Neural progenitor cell (in vitro differentiated cells): ENCODE measurements at regions not wholly inside any gene's neighbourhood (a gene's known extent, or its start where the extent isn't known, plus 50 kb on each side); places are given as distances from the start of the nearest gene placed in this dataset.

ENCODE experiments used
- EZH2 ChIP-seq: fragments of 200-600 bp; sonication (generic); IDR thresholded peaks from 2 replicates; pipeline ENCODE4 v1.6.1; 2017; ENCODE audit warnings: antibody characterized with exemption, mild to moderate bottlenecking, moderate library complexity
- TF ChIP-seq, protein P1 (sequence below): fragments of 200-600 bp; sonication (generic); IDR thresholded peaks from 2 replicates; pipeline ENCODE4 v1.5.1; 2017; ENCODE audit warnings: antibody characterized with exemption, mild to moderate bottlenecking

DNA sequence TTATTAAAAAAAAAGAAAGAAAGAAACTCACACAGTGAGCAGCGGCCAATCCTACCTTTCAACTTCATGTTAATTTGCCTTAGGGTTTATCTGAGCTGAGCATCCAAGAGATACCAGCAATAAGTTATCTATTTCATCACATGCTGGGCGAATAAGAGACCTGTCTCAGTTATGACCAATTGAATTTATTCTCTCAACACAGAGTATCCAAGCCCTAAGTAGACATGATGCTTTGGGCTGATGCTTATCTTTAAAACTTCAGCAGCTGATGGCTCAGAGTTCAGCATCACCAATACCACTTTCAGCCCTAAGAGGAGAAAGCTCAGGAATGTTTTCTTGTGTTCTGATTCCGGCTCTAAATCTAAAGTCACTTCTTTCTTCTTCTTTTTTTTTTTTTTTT lies 489.0 kb upstream of the ZFHX3 start:
- TF ChIP-seq, protein P1, sequence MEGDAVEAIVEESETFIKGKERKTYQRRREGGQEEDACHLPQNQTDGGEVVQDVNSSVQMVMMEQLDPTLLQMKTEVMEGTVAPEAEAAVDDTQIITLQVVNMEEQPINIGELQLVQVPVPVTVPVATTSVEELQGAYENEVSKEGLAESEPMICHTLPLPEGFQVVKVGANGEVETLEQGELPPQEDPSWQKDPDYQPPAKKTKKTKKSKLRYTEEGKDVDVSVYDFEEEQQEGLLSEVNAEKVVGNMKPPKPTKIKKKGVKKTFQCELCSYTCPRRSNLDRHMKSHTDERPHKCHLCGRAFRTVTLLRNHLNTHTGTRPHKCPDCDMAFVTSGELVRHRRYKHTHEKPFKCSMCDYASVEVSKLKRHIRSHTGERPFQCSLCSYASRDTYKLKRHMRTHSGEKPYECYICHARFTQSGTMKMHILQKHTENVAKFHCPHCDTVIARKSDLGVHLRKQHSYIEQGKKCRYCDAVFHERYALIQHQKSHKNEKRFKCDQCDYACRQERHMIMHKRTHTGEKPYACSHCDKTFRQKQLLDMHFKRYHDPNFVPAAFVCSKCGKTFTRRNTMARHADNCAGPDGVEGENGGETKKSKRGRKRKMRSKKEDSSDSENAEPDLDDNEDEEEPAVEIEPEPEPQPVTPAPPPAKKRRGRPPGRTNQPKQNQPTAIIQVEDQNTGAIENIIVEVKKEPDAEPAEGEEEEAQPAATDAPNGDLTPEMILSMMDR = no peak
- no peak for TF ChIP-seq EZH2
